Islet precursor cell (in vitro differentiated cells): ENCODE measurements at regions not wholly inside any gene's neighbourhood (a gene's known extent, or its start where the extent isn't known, plus 50 kb on each side); places are given as distances from the start of the nearest gene placed in this dataset.
"Not testable (repeated sequence)": the region's sequence is repeated elsewhere in the genome, so short reads cannot be mapped to it uniquely, and the experiment has no call there.

Source experiments
- DNase-seq: peaks from one replicate; pipeline ENCODE4 v3.0.0-alpha.2; 2018

DNA sequence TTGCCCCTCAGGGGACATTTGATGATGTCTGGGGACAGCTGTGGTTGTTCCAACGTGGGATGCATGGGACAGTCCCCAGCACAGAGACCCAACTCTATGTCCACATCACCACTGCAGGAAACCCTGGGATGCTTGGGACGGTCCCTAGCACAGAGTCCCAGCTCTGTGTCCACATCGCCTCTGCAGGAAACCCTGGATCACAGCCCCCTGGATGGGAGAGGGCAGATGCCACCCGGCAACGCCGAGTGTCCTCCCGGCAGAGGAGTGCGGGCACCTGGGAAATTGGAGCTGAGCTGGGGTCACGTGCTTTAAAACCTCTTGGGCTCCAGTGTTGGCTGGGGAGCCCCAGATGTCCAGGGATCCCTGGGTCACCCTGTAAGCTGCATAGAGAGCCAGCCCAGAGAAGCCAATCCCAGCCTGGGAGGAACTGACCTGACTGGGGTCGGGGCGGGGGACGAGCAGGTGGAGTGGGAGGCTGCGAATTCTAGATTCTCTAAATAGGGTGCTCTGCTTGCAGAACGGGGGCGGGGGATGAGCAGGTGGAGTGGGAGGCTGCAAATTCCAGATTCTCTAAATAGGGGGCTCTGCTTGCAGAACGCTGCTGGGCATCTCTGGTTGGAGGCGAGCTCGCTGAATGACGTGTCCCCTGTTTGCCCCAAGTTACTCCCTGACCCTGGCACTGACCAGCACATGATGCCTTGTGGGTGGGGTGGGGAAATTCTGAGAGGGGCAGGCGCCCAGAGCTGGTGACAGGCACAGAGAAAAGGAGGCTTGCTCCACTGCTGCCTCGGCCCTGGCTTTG is 1197.8 kb downstream of the BRD1 start:
- DNase-seq, result no peak

DNA sequence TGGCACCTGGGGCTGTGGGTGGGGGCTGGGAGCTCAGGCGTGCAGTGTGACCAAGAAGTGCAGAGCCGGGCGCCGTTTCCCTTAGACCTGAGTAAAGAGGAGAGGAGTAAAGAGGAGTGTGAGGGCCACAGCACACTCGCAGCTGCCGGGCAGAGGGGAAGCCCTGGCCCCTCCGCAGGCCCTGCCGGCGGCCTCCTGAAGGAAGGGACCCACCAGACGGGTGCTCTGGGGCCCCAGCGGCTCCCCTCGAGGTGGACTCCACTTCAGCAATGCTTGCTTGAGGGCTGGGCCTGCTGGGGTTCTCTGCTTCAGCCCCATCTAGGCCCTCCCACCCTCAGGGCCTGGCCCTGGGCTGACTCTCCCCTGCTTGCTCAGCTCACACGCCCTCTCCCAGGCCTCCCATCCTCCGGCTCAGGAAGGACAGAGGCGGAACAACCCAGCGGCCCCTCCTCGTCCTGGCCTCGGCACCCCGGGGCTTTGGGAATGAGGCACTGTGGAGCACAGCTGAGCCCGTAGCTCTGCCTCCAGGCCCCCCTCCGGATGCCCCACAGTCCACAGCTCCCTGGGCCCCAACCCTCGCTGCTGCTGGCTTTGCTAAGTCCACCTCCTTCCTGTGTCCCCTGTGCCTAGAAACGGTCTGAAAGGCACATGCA is 1198.7 kb downstream of the BRD1 start:
- no peak for DNase-seq

DNA sequence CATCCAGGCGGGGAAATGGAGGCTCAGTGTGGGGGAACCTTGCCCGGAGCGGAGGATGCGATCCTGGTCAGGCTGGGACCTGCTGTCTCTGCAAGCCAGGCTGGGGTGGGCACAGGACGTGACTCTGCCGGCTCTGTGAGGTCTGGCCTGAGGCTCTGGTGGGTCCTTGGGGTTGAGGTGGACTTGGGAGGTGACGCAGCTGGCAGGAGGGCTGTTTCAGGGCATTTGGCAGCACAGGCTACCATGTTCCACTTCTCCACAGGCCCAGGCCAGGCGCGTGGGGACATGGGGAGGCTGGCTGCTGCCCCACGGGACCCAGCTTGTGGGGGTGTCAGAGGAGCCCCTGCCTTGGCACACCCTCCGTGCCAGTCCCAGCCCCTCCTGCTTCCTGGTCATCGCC is 1199.7 kb downstream of the BRD1 start:
- no peak for DNase-seq

- no peak for DNase-seq
These were observed 1200.5 kb downstream of the BRD1 start for GRCh38 chr22:48627203-48627602.

GRCh38 chr22:48624401-48624800 is 1203.3 kb downstream of the BRD1 start:
- no peak for DNase-seq

DNA sequence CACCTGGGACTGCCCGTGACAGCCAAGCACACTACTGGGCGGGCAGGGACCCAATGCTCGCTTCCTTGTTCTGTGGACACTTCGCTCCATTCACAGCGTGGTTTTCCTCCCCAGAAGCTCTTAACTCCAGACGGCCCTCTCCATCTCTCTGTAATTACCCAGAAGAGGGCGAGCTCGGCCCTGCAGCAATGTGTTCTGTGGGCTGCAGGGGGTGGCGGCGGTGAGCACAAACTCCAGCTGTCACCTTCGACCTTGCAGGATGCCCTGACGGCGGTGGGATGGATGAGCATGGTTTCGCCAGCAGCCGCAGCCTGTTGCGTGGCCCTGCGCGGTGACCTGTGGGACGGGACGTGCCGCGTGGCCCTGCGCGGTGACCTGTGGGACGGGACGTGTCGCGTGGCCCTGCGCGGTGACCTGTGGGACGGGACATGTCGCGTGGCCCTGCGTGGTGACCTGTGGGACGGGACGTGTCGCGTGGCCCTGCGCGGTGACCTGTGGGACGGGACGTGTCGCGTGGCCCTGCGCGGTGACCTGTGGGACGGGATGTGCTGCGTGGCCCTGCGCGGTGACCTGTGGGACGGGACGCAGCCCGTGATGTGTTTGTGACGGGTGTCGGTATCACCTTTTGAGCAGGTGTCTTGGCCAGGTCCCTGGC is 1204.7 kb downstream of the BRD1 start:
- DNase-seq, result no peak

- DNase-seq, result no peak
These were observed 1206.6 kb downstream of the BRD1 start for GRCh38 chr22:48621085-48621484.

DNA sequence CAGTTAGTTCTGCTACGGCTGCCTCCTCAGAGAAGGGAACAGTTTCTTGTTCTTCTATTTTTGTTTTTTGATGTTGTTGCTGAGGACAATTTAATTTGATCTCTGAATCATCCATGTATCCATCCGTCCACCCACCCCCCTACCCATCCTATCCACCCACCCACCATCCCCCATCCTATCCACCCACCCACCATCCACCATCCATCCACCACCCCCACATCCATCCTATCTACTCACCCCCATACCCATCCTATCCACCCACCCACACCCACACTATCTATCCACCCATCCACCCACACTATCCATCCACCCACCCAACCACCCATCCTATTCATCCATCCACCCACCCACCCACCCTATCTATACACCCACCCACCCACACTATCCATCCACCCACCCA is 1207.2 kb downstream of the BRD1 start:
- DNase-seq, result not testable (repeated sequence)

- DNase-seq, result no peak
These were observed 1208.0 kb downstream of the BRD1 start for GRCh38 chr22:48619721-48620120.

- no peak for DNase-seq
These were observed 1209.3 kb downstream of the BRD1 start for GRCh38 chr22:48618326-48618725.

DNA sequence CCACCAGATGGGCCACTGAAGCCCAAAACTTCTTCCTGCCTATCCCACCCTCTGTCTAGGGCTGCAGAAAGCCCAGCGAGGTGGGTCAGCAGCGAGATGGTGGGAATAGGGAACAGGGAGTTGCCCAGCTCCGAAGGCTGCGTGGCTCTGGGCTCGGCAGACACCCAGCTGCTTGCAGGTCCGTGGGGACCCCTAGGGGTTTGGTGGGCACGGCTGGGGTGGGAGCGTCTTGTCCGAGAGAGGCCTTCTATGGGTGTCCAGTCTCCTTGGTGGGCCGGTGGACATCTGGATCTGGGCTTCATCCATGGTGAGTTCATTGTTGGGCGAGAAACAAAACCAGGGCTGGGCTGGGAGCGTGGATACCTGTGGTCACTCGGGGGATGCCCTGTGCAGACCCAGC is 1211.0 kb downstream of the BRD1 start:
- no peak for DNase-seq

DNA sequence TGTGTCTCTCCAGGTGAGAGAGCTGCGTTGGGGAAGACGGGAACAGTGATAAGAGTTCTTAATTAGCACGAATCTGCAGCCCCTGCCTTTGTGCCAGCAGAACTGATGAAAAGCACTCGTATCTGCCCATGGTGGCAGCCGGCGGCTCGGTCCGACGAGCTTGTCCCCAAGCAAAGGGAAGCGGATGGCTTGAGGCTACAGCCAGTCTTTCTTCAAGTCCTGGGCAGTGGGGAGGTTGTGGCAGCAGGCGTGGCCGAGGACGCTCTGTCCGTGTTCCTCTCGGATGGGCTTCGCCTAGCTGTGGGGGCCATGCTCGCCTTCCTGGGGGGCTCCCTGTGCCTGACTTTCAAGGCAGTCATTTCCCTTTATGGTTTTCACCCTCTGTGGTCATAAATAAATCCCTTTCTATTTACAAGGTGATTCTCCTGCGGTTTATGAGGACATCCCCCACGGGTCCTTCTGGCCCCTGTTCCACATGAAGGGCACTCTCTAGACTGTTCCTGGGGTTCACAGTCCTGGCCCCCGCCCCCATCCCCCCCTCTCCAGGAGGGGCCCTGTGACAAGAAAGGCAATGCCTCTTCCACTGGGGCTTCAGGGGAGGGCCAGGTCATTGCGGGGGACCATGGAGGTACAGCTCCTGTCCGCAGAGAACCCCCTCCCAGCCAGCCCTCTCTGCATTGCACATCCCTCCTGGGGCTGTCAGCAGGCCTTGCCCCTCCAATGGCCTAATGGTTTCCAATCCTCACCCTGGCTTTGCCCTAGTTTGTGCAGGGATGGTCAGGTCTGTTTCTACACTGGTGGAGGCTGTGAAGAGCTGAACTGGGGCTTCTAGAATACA is 1212.3 kb downstream of the BRD1 start:
- no peak for DNase-seq

DNA sequence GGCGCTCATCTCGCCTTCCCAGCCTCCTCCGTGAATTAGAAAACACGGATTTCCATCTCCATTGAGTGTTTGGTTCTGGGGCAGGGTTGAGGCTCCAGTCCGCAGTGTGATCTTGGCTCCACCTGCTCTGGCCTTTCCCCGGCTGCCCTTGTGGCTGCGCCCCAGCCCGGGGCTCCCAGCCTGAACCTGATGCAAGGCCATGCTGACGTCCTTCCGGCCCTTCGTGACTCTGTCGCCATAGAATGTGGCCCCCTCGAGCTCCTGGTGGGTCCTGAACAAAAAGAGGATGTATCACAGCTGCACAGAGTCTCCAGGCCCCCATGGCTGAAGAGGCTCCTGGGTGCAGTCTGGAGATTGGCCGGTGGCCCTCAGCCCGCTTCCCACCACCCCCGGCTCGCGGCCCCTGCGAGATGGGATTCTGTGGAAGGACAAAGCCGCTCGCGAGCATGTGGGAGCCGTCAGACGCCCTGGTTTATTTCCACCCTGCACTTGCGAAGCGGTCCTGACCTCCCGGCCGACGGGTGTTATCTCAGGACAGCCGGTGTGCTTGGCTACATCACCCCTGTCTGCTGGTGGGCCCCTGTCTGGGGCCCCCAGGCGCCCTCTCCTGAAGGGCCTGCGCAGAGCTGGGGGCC is 1214.0 kb downstream of the BRD1 start:
- no peak for DNase-seq

DNA sequence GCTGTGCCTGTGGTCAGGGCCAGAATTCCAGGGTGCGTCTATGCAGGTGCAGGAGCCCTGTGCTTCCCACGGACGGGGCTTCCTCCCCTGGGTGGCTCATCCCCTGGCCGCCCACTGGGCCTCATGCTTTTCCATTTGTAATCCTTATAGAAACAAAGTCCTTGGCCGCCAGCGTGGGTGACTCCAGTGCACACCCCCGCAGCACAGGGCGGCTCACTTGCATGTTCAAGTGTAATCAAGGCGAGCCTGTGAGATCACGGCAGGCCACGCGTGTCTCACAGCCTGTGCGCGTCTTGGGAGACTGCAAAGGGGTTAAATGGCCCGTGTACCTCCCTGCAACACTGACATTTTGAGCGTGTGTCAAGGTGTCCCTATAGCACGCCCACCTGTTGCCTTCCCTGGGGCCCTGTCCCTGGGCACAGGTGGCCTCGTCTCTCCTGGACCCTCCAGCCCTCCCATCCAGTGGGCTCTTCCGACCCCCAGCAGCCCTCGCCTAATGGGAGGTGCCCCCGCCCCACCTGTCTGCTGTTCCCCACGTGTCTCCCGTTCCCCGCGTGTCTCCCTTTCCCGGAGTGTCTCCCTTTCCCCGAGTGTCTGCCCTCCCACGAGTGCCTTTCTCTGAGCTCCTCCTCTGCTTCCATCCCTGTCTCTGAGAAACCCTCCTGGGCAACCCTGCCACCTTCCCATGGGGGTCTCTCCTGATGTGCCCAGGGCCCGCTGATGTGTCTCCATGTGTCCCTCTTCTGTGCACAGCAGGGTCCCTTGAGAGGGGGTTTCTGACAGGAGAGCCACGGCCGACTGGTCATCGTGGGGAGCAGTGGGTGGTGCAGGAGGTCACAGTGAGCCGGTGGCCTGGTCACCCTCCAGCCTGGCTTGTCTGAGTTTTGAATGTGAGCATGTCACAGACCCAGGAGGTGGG is 1215.3 kb downstream of the BRD1 start:
- no peak for DNase-seq

GRCh38 chr22:48609279-48609865 is 1218.3 kb downstream of the BRD1 start:
- no peak for DNase-seq

DNA sequence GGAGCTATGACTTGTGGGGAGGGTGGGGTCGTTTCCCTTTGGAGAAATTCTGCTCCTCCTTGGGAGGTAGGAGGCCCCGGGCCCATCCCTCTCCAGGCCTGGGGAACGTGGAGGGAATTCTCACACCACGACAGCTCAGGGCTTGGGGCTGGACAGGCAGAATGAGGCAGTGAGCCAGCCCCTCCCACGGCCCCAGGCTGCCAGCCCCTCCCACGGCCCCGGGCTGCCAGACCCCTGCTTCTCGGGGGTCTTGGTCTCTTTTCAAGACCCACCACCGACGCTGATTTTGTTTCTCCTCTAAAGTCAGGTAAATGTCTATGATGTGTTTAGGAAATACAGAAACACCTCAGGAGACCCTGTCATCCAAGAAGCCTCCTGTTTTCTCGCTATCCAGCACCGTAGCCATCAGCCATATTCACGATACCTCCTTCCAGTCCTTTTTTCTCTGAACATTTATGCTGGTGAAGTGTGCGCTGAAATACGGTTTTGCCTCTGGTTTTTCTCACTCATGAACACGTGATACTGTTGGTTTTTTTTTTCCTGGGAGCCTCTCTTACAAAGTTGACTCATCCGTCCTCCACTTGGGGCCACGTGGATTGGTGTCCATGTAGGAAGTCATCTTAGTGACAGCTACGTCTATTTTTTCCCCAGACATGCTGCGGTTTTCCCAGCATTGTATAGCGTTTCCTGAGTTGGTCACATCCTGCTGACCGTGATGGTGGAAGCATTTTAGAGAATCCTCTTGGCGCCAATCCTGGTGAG is 1219.6 kb downstream of the BRD1 start:
- DNase-seq, result no peak

GRCh38 chr22:48606684-48607307 is 1220.9 kb downstream of the BRD1 start:
- DNase-seq, result no peak

GRCh38 chr22:48605856-48606481 is 1221.7 kb downstream of the BRD1 start:
- peak; percentile 68 for DNase-seq

DNA sequence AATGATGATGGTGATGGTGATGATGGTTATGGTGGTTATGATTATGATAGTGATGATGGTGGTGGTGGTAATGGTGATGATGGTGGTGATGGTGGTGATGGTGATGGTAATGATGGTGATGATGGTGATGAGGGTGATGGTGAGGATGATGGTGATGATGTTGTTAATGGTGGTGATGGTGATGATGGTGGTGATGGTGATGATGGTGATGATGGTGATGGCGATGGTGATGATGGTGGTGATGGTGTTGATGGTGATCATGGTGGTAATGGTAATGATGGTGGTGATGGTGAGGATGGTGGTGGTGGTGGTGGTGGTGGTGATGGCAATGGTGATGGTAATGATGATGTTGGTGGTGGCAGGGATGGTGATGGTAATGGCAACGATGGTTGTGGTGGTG is 1222.5 kb downstream of the BRD1 start:
- no peak for DNase-seq
